ENCODE measurements at regions not wholly inside any gene's neighbourhood (a gene's known extent, or its start where the extent isn't known, plus 50 kb on each side); places are given as distances from the start of the nearest gene placed in this dataset.

- TF ChIP-seq, protein P1, sequence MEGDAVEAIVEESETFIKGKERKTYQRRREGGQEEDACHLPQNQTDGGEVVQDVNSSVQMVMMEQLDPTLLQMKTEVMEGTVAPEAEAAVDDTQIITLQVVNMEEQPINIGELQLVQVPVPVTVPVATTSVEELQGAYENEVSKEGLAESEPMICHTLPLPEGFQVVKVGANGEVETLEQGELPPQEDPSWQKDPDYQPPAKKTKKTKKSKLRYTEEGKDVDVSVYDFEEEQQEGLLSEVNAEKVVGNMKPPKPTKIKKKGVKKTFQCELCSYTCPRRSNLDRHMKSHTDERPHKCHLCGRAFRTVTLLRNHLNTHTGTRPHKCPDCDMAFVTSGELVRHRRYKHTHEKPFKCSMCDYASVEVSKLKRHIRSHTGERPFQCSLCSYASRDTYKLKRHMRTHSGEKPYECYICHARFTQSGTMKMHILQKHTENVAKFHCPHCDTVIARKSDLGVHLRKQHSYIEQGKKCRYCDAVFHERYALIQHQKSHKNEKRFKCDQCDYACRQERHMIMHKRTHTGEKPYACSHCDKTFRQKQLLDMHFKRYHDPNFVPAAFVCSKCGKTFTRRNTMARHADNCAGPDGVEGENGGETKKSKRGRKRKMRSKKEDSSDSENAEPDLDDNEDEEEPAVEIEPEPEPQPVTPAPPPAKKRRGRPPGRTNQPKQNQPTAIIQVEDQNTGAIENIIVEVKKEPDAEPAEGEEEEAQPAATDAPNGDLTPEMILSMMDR (IDR thresholded peaks at IDR 0.05) = no peak
- no peak for TF ChIP-seq POLR2A (IDR thresholded peaks at IDR 0.05)
- H3K36me3 ChIP-seq = no peaks in the 10 kb centered on the region
- H3K4me3 ChIP-seq = no peak overlapping the region
- DNase-seq = no peak
- H3K9me3 ChIP-seq = no peaks in the 10 kb centered on the region
- no peak overlapping the region for H3K27ac ChIP-seq
- intact Hi-C loops (cut with DNase I; ENCODE audit: low total_unique reads) = no loop called here
- no peaks in the 10 kb centered on the region for H3K27me3 ChIP-seq
- no peaks in the 10 kb centered on the region for H3K4me1 ChIP-seq
These were observed 107.7 kb upstream of the ANK3 start for GRCh38 chr10:60497364-60497763.

DNA sequence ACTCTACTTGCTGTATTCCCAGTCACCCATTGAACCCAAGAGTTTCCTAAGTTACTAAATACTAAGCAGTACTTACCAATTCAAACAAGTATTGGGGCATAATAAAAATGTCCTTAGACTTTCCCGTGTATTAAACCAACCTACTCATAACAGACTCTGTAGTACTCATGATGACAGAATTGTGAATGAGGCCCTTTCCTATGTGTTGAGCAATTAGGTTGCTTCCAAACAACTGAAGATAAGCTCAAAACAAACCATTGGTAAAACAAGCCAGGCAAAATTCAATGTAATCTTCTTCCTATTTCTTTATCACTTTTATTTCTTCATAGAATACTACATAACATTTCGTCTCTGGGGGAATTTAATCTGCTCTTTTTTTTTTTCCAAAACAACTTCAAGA is 106.5 kb upstream of the ANK3 start:
- Histone ChIP-seq H3K4me1 (no peaks in the 10 kb centered on the region), H3K9me3 (no peaks in the 10 kb centered on the region), H3K4me3 (no peak overlapping the region), H3K36me3 (no peaks in the 10 kb centered on the region), H3K27me3 (no peaks in the 10 kb centered on the region), H3K27ac (no peak overlapping the region)
- DNase-seq = no peak
- TF ChIP-seq POLR2A (IDR thresholded peaks at IDR 0.05) = no peak
- TF ChIP-seq, protein P1 (IDR thresholded peaks at IDR 0.05) = no peak
- intact Hi-C loops (cut with DNase I; ENCODE audit: low total_unique reads) = no loop called here

GRCh38 chr10:60495338-60496055 is 105.8 kb upstream of the ANK3 start:
- Histone ChIP-seq H3K36me3 (no peaks in the 10 kb centered on the region), H3K4me3 (no peak overlapping the region), H3K27me3 (no peaks in the 10 kb centered on the region), H3K27ac (no peak overlapping the region), H3K4me1 (no peaks in the 10 kb centered on the region), H3K9me3 (no peaks in the 10 kb centered on the region)
- TF ChIP-seq, protein P1 (IDR thresholded peaks at IDR 0.05) = no peak
- no peak for TF ChIP-seq POLR2A (IDR thresholded peaks at IDR 0.05)
- intact Hi-C loops (cut with DNase I; ENCODE audit: low total_unique reads) = no loop called here
- no peak for DNase-seq

- H3K27ac ChIP-seq = no peak overlapping the region
- no peaks in the 10 kb centered on the region for H3K9me3 ChIP-seq
- no peaks in the 10 kb centered on the region for H3K27me3 ChIP-seq
- DNase-seq = no peak
- H3K36me3 ChIP-seq = no peaks in the 10 kb centered on the region
- intact Hi-C loops (cut with DNase I; ENCODE audit: low total_unique reads) = no loop called here
- TF ChIP-seq POLR2A (IDR thresholded peaks at IDR 0.05) = no peak
- TF ChIP-seq, protein P1 (IDR thresholded peaks at IDR 0.05) = no peak
- H3K4me1 ChIP-seq = no peaks in the 10 kb centered on the region
- H3K4me3 ChIP-seq = no peak overlapping the region
These were observed 105.1 kb upstream of the ANK3 start for GRCh38 chr10:60494774-60495173.

DNA sequence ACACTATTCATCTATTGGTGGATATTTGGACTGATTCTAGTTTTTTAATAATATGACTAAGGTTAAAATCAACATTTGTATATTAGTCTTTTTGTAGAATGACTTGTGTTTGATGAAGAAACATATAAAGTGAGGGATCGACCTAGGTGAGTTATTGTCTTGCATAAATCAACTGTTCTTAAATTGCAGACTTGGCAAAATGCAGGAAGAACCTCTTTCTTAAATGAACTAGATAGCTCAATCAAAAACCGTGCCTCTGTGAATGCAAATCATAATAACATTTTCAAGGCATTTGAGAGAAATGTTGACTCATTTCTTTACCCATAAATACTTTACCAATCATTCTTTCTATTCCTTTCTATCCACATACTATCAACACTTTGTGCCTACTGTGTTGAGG is 101.5 kb upstream of the ANK3 start:
- H3K4me3 ChIP-seq = no peak overlapping the region
- no peaks in the 10 kb centered on the region for H3K36me3 ChIP-seq
- no peaks in the 10 kb centered on the region for H3K4me1 ChIP-seq
- H3K27ac ChIP-seq = no peak overlapping the region
- no peaks in the 10 kb centered on the region for H3K9me3 ChIP-seq
- TF ChIP-seq, protein P1 (IDR thresholded peaks at IDR 0.05) = no peak
- TF ChIP-seq POLR2A (IDR thresholded peaks at IDR 0.05) = no peak
- intact Hi-C loops (cut with DNase I; ENCODE audit: low total_unique reads) = no loop called here
- H3K27me3 ChIP-seq = no peaks in the 10 kb centered on the region
- no peak for DNase-seq
